HepG2 (cell line): ENCODE measurements at regions not wholly inside any gene's neighbourhood (a gene's known extent, or its start where the extent isn't known, plus 50 kb on each side); places are given as distances from the start of the nearest gene placed in this dataset.

Experiments
- ATAC-seq: fragments of 200-7000 bp; cut with Tn5 transposase; 3 replicates; pipeline ENCODE4 v1.9.1; 2020; ENCODE audit warnings: mild to moderate bottlenecking, moderate library complexity
- BruUV-seq: library from RNA; stranded (reverse); fragments of 400-500 nt; replicated peaks from 2 replicates; lab custom pipeline; 2021; lab: Mats Ljungman, UMichigan
- CTCF ChIA-PET: fragments of 300-600 bp; formaldehyde crosslinking; extraction: SDS; loops from one replicate; lab custom pipeline; 2021; ENCODE audit warnings: low total read pairs, inconsistent platforms, low intra/inter-chr PET ratio; lab: Yijun Ruan, JAX
- POLR2A ChIA-PET: fragments of 350-600 bp; sonication (Branson Sonifier 250); formaldehyde crosslinking; loops from one replicate; lab custom pipeline; 2020; ENCODE audit warnings: antibody characterized with exemption, inconsistent platforms; lab: Yijun Ruan, JAX
- DNase-seq: peaks from one replicate; pipeline ENCODE4 v3.0.0-alpha.2; 2015; ENCODE audit warnings: low spot score
- FAIRE-seq: peaks from 3 replicates; lab custom pipeline; 2011; peaks lifted over from hg19 to GRCh38; lab: Jason Lieb, UNC
- H2AFZ ChIP-seq: one replicate; pipeline ENCODE4 v1.6.1; 2011; ENCODE audit warnings: low read length, inconsistent platforms
- H3K27ac ChIP-seq: fragments of 300-600 bp; 3 replicates; pipeline ENCODE4 v1.8.0; 2011; ENCODE audit warnings: mixed run types, mild to moderate bottlenecking, mixed read lengths, low read length, inconsistent platforms; ENCODE audit not compliant: insufficient read depth; ENCODE audit errors: extremely low read length
- H3K27me3 ChIP-seq, 2 experiments: fragments of 200-600 bp in 1 of 2; 2 replicates in 1 of 2; 3 replicates in 1 of 2; pipeline versions ENCODE4 v1.6.0 to v1.8.0; 2011; ENCODE audit warnings: low read length in 2 of 2, mild to moderate bottlenecking in 2 of 2, moderate library complexity in 2 of 2, inconsistent platforms in 1 of 2; ENCODE audit not compliant: insufficient read depth in 2 of 2, control insufficient read depth in 1 of 2
- H3K36me3 ChIP-seq, 2 experiments: fragments of 200-600 bp in 1 of 2; replicated peaks in 1 of 2; 2 replicates in 1 of 2; 3 replicates in 1 of 2; pipeline versions ENCODE4 v1.5.1 to v1.8.0; 2011; ENCODE audit warnings: low read length in 2 of 2, inconsistent platforms in 1 of 2; ENCODE audit not compliant: insufficient read depth in 2 of 2, control insufficient read depth in 1 of 2
- H3K4me1 ChIP-seq: 2 replicates; pipeline ENCODE4 v1.5.1; 2012; ENCODE audit warnings: low read length, inconsistent platforms; ENCODE audit not compliant: insufficient read depth
- H3K4me2 ChIP-seq: 2 replicates; pipeline ENCODE4 v1.6.0; 2011; ENCODE audit warnings: low read depth, low read length, inconsistent platforms
- H3K4me3 ChIP-seq, 3 experiments: fragments of 200-600 bp in 1 of 3; sonication (generic), shearing (Covaris generic) in 1 of 3; replicated peaks in 1 of 3; 2 replicates each; pipeline ENCODE4 v1.5.1; 2011 to 2016; ENCODE audit warnings: low read length in 3 of 3, inconsistent platforms in 2 of 3, low read depth in 2 of 3, mild to moderate bottlenecking in 2 of 3, control low read depth in 1 of 3, mixed read lengths in 1 of 3; ENCODE audit not compliant: insufficient read depth in 1 of 3
- H3K79me2 ChIP-seq: one replicate; pipeline ENCODE4 v1.6.1; 2011; ENCODE audit warnings: low read length, inconsistent platforms; ENCODE audit not compliant: insufficient read depth
- H3K9ac ChIP-seq: 2 replicates; pipeline ENCODE4 v1.6.0; 2011; ENCODE audit warnings: mild to moderate bottlenecking, low read depth, low read length, inconsistent platforms; ENCODE audit not compliant: insufficient read depth
- H3K9me3 ChIP-seq: 2 replicates; pipeline ENCODE4 v1.5.1; 2012; ENCODE audit warnings: mild to moderate bottlenecking, low read length
- H4K20me1 ChIP-seq: 2 replicates; pipeline ENCODE4 v1.6.0; 2011; ENCODE audit warnings: inconsistent platforms, mild to moderate bottlenecking, low read length, moderate library complexity; ENCODE audit not compliant: insufficient read depth
- BHLHE40 ChIP-seq: IDR thresholded peaks from 2 replicates; pipeline ENCODE4 v1.6.1; 2011; ENCODE audit warnings: low read length, improper control_type of control experiment
- EED ChIP-seq: sonication (generic); formaldehyde crosslinking; IDR thresholded peaks from 2 replicates; pipeline ENCODE4 v1.5.0; 2020; ENCODE audit warnings: mild to moderate bottlenecking, missing genetic modification reagents
- PHF20 ChIP-seq: sonication (generic); formaldehyde crosslinking; IDR thresholded peaks from 2 replicates; pipeline ENCODE4 v1.5.0; 2020; ENCODE audit warnings: mild to moderate bottlenecking, missing genetic modification reagents
- PTBP1 ChIP-seq: fragments of 200-400 bp; formaldehyde crosslinking; IDR thresholded peaks from 2 replicates; pipeline ENCODE4 v1.6.1; 2018; ENCODE audit warnings: low read length, low read depth; ENCODE audit not compliant: poor library complexity, severe bottlenecking
- RAD51 ChIP-seq: fragments of 450-650 bp; IDR thresholded peaks from 2 replicates; pipeline ENCODE4 v1.6.1; 2016; ENCODE audit warnings: borderline replicate concordance
- RFX3 ChIP-seq: IDR thresholded peaks from 2 replicates; pipeline ENCODE4 v1.6.1; 2016; ENCODE audit warnings: missing biosample characterization, missing genetic modification reagents
- SMAD1 ChIP-seq: sonication (generic); formaldehyde crosslinking; IDR thresholded peaks from 2 replicates; pipeline ENCODE4 v1.4.0; 2020; ENCODE audit warnings: missing genetic modification reagents, low read depth, mild to moderate bottlenecking, borderline replicate concordance
- WIZ ChIP-seq: sonication (generic); formaldehyde crosslinking; IDR thresholded peaks from 2 replicates; pipeline ENCODE4 v1.5.1; 2020; ENCODE audit warnings: mild to moderate bottlenecking, missing genetic modification reagents
- ZFP90 ChIP-seq: sonication (generic); formaldehyde crosslinking; IDR thresholded peaks from 2 replicates; pipeline ENCODE4 v1.8.0; 2022; ENCODE audit warnings: missing genetic modification reagents, mild to moderate bottlenecking, inconsistent platforms, borderline replicate concordance
- ZNF331 ChIP-seq: sonication (generic); formaldehyde crosslinking; IDR thresholded peaks from 2 replicates; pipeline ENCODE4 v1.4.0; 2020; ENCODE audit warnings: missing genetic modification reagents
- ZNF335 ChIP-seq: sonication (generic); formaldehyde crosslinking; IDR thresholded peaks from 2 replicates; pipeline ENCODE4 v1.4.0; 2020; ENCODE audit warnings: missing genetic modification reagents
- ZNF33A ChIP-seq: sonication (generic); formaldehyde crosslinking; IDR thresholded peaks from 2 replicates; pipeline ENCODE4 v1.5.1; 2020; ENCODE audit warnings: missing genetic modification reagents, mild to moderate bottlenecking, moderate library complexity, borderline replicate concordance
- ZNF446 ChIP-seq: sonication (generic); formaldehyde crosslinking; IDR thresholded peaks from 2 replicates; pipeline ENCODE4 v1.5.0; 2020; ENCODE audit warnings: mild to moderate bottlenecking, missing genetic modification reagents
- ZNF563 ChIP-seq: sonication (generic); formaldehyde crosslinking; IDR thresholded peaks from 2 replicates; pipeline ENCODE4 v1.8.0; 2022; ENCODE audit warnings: mild to moderate bottlenecking, moderate library complexity, missing genetic modification reagents
- WGBS: methylation state at CpG from one replicate; pipeline ENCODE4 v1.1.6; 2017; ENCODE audit warnings: low lambda C conversion rate; 5-methylcytosine and 5-hydroxymethylcytosine counted together
- in situ Hi-C: cut with HindIII; loops from 2 replicates; pipeline ENCODE4 v1.10.0; 2017; ENCODE audit warnings: low pct_unique_long_range_greater_than_20kb; ENCODE audit not compliant: extremely low pct_ligation_motif_present
- intact Hi-C: fragments of 100-400 bp; cut with micrococcal nuclease; formaldehyde crosslinking; loops from one replicate; pipeline ENCODE4 v1.10.0; 2022; ENCODE audit not compliant: unreplicated experiment
- TF ChIP-seq, protein P1 (sequence below): sonication (generic); formaldehyde crosslinking; IDR thresholded peaks from 2 replicates; pipeline ENCODE4 v1.4.0; 2020; ENCODE audit warnings: missing genetic modification reagents, mild to moderate bottlenecking, borderline replicate concordance
- TF ChIP-seq, protein P2 (sequence below): sonication (generic); formaldehyde crosslinking; IDR thresholded peaks from 2 replicates; pipeline ENCODE4 v1.4.0; 2020; ENCODE audit warnings: mild to moderate bottlenecking, missing genetic modification reagents, borderline replicate concordance
- TF ChIP-seq, protein P3 (sequence below): sonication (generic); formaldehyde crosslinking; IDR thresholded peaks from 2 replicates; pipeline ENCODE4 v1.4.0; 2020; ENCODE audit warnings: mild to moderate bottlenecking, missing genetic modification reagents, borderline replicate concordance

DNA sequence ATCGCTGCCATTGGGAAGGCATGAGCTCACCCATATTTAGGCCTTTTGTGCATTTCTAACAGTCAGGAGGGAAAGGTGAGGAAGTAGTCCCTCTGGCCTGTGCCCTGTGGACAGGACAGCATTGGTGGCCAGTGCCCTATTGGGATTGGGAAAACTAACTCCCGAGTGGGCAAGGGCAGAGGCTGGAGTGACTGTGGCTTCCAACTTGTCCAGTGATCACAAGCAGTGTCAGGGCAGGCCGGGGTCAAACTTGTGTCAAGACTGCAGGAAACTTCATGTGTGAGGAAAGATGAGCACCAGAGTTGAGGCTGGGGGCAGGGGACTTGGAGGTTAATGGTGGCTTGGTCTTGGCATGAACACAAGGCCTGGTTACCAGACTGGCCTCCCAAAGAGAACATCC is 286.2 kb upstream of the FAM47C start:
- DNase-seq (no peak), ATAC-seq (no peak)
- Histone ChIP-seq H3K4me1 (no peaks in the 10 kb centered on the region), H3K79me2 (no peaks in the 10 kb centered on the region), H2AFZ (no peak overlapping the region)
- TF ChIP-seq ZNF446 (CRISPR knock-in tag) (no peak), SMAD1 (CRISPR knock-in tag) (no peak), ZFP90 (CRISPR knock-in tag) (no peak), RAD51 (no peak), ZNF335 (CRISPR knock-in tag) (no peak), ZNF33A (no peak), PHF20 (no peak), PTBP1 (no peak), ZNF563 (no peak), ZNF331 (CRISPR knock-in tag) (no peak), EED (no peak), RFX3 (CRISPR knock-in tag) (no peak), BHLHE40 (no peak), WIZ (CRISPR knock-in tag) (no peak)
- TF ChIP-seq, protein P1, sequence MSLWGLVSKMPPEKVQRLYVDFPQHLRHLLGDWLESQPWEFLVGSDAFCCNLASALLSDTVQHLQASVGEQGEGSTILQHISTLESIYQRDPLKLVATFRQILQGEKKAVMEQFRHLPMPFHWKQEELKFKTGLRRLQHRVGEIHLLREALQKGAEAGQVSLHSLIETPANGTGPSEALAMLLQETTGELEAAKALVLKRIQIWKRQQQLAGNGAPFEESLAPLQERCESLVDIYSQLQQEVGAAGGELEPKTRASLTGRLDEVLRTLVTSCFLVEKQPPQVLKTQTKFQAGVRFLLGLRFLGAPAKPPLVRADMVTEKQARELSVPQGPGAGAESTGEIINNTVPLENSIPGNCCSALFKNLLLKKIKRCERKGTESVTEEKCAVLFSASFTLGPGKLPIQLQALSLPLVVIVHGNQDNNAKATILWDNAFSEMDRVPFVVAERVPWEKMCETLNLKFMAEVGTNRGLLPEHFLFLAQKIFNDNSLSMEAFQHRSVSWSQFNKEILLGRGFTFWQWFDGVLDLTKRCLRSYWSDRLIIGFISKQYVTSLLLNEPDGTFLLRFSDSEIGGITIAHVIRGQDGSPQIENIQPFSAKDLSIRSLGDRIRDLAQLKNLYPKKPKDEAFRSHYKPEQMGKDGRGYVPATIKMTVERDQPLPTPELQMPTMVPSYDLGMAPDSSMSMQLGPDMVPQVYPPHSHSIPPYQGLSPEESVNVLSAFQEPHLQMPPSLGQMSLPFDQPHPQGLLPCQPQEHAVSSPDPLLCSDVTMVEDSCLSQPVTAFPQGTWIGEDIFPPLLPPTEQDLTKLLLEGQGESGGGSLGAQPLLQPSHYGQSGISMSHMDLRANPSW, result no peak
- TF ChIP-seq, protein P2, sequence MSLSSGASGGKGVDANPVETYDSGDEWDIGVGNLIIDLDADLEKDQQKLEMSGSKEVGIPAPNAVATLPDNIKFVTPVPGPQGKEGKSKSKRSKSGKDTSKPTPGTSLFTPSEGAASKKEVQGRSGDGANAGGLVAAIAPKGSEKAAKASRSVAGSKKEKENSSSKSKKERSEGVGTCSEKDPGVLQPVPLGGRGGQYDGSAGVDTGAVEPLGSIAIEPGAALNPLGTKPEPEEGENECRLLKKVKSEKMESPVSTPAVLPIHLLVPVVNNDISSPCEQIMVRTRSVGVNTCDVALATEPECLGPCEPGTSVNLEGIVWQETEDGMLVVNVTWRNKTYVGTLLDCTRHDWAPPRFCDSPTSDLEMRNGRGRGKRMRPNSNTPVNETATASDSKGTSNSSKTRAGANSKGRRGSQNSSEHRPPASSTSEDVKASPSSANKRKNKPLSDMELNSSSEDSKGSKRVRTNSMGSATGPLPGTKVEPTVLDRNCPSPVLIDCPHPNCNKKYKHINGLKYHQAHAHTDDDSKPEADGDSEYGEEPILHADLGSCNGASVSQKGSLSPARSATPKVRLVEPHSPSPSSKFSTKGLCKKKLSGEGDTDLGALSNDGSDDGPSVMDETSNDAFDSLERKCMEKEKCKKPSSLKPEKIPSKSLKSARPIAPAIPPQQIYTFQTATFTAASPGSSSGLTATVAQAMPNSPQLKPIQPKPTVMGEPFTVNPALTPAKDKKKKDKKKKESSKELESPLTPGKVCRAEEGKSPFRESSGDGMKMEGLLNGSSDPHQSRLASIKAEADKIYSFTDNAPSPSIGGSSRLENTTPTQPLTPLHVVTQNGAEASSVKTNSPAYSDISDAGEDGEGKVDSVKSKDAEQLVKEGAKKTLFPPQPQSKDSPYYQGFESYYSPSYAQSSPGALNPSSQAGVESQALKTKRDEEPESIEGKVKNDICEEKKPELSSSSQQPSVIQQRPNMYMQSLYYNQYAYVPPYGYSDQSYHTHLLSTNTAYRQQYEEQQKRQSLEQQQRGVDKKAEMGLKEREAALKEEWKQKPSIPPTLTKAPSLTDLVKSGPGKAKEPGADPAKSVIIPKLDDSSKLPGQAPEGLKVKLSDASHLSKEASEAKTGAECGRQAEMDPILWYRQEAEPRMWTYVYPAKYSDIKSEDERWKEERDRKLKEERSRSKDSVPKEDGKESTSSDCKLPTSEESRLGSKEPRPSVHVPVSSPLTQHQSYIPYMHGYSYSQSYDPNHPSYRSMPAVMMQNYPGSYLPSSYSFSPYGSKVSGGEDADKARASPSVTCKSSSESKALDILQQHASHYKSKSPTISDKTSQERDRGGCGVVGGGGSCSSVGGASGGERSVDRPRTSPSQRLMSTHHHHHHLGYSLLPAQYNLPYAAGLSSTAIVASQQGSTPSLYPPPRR (CRISPR knock-in tag), result no peak
- TF ChIP-seq, protein P3, sequence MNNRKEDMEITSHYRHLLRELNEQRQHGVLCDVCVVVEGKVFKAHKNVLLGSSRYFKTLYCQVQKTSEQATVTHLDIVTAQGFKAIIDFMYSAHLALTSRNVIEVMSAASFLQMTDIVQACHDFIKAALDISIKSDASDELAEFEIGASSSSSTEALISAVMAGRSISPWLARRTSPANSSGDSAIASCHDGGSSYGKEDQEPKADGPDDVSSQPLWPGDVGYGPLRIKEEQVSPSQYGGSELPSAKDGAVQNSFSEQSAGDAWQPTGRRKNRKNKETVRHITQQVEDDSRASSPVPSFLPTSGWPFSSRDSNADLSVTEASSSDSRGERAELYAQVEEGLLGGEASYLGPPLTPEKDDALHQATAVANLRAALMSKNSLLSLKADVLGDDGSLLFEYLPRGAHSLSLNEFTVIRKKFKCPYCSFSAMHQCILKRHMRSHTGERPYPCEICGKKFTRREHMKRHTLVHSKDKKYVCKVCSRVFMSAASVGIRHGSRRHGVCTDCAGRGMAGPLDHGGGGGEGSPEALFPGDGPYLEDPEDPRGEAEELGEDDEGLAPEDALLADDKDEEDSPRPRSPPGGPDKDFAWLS (CRISPR knock-in tag), result no peak
- TF ChIP-seq, all 625 proteins: peak for 0
- Histone ChIP-seq H3K36me3 (no peaks in the 10 kb centered on the region), H3K27ac (no peak overlapping the region), H3K9me3 (no peaks in the 10 kb centered on the region), H3K27me3 (no peaks in the 10 kb centered on the region), H4K20me1 (no peaks in the 10 kb centered on the region), H3K4me2 (no peak overlapping the region), H3K9ac (no peak overlapping the region), H3K4me3 (no peak overlapping the region)
- ChIA-PET CTCF (no interaction called here), POLR2A (no interaction called here)
- no TSS peak for BruUV-seq
- FAIRE-seq, result no peak
- intact Hi-C loops, result no loop called here
- 0% methylated on average over 1 of the region's 3 CpGs for WGBS
- in situ Hi-C loops, result no loop called here
